ENCODE measurements at regions not wholly inside any gene's neighbourhood (a gene's known extent, or its start where the extent isn't known, plus 50 kb on each side); places are given as distances from the start of the nearest gene placed in this dataset.

GRCh38 chr5:60370508-60370907 lies 329.5 kb downstream of the DEPDC1B start:
- Histone ChIP-seq H3K9ac (ENCODE audit: low read depth in 1 of 2, low read length in 2 of 2) (no peak overlapping the region), H3K27ac (ENCODE audit: low read depth in 2 of 2, low read length in 2 of 2) (no peak overlapping the region), H3K4me3 (ENCODE audit: low read length in 2 of 2) (no peak overlapping the region), H3K9me3 (ENCODE audit: control insufficient read depth in 2 of 2, low read length in 2 of 2) (no peaks in the 10 kb centered on the region), H3K27me3 (ENCODE audit: control insufficient read depth in 2 of 2, insufficient read depth in 2 of 2, low read length in 2 of 2) (no peaks in the 10 kb centered on the region), H3K4me1 (ENCODE audit: control insufficient read depth in 2 of 2, insufficient read depth in 2 of 2, low read length in 2 of 2) (no peaks in the 10 kb centered on the region), H3K36me3 (ENCODE audit: control insufficient read depth in 2 of 2, insufficient read depth in 2 of 2, low read length in 2 of 2) (no peaks in the 10 kb centered on the region)

DNA sequence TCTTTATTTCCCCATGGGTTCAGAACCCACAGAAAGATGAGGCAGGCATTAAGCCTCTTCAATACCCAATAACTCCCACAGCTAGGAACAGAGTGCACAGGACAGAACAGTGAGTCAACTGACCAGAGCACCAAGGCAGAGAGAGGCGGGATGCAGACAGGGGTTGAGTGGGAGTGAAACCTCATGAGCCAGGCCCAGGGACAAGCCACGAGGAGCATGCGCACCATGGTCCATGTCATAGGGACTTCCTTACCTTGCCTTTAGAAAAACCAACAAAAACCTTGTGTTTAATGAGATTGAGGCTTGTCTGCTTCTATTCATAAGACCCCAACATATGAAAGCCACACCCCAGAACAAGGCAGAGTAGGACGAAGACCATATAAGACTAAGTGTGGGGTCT lies 330.6 kb downstream of the DEPDC1B start:
- no peak overlapping the region for H3K4me3 ChIP-seq (ENCODE audit: low read length in 2 of 2)
- H3K9ac ChIP-seq (ENCODE audit: low read depth in 1 of 2, low read length in 2 of 2): no peak overlapping the region
- H3K4me1 ChIP-seq (ENCODE audit: control insufficient read depth in 2 of 2, insufficient read depth in 2 of 2, low read length in 2 of 2): no peaks in the 10 kb centered on the region
- no peak overlapping the region for H3K27ac ChIP-seq (ENCODE audit: low read depth in 2 of 2, low read length in 2 of 2)
- H3K36me3 ChIP-seq (ENCODE audit: control insufficient read depth in 2 of 2, insufficient read depth in 2 of 2, low read length in 2 of 2): no peaks in the 10 kb centered on the region
- H3K9me3 ChIP-seq (ENCODE audit: control insufficient read depth in 2 of 2, low read length in 2 of 2): no peaks in the 10 kb centered on the region
- no peaks in the 10 kb centered on the region for H3K27me3 ChIP-seq (ENCODE audit: control insufficient read depth in 2 of 2, insufficient read depth in 2 of 2, low read length in 2 of 2)

DNA sequence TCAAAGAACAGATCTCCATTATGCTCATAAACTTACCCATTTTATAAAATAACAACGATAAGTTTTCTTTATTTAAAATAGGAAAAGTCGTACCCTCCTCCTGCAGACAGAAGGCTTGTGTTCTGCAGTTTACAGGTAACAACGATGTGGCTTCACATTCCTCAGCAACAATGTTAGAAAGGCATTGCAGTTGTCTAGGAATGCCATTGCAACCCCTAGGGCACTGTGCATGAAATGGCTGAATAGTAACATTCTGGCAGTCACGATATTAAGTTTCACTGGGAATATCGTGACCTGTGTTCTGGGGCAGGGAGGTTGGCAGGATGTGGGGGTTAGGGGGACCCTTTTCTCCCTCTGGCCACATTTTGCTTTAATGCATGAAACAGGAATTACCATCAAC lies 331.9 kb downstream of the DEPDC1B start:
- H3K36me3 ChIP-seq (ENCODE audit: control insufficient read depth in 2 of 2, insufficient read depth in 2 of 2, low read length in 2 of 2): no peaks in the 10 kb centered on the region
- H3K9ac ChIP-seq (ENCODE audit: low read depth in 1 of 2, low read length in 2 of 2): no peak overlapping the region
- H3K27ac ChIP-seq (ENCODE audit: low read depth in 2 of 2, low read length in 2 of 2): no peak overlapping the region
- no peaks in the 10 kb centered on the region for H3K9me3 ChIP-seq (ENCODE audit: control insufficient read depth in 2 of 2, low read length in 2 of 2)
- no peak overlapping the region for H3K4me3 ChIP-seq (ENCODE audit: low read length in 2 of 2)
- no peaks in the 10 kb centered on the region for H3K4me1 ChIP-seq (ENCODE audit: control insufficient read depth in 2 of 2, insufficient read depth in 2 of 2, low read length in 2 of 2)
- no peaks in the 10 kb centered on the region for H3K27me3 ChIP-seq (ENCODE audit: control insufficient read depth in 2 of 2, insufficient read depth in 2 of 2, low read length in 2 of 2)

GRCh38 chr5:60366489-60366888 lies 333.5 kb downstream of the DEPDC1B start:
- no peak overlapping the region for H3K27ac ChIP-seq (ENCODE audit: low read depth in 2 of 2, low read length in 2 of 2)
- H3K4me3 ChIP-seq (ENCODE audit: low read length in 2 of 2): no peak overlapping the region
- H3K27me3 ChIP-seq (ENCODE audit: control insufficient read depth in 2 of 2, insufficient read depth in 2 of 2, low read length in 2 of 2): no peaks in the 10 kb centered on the region
- H3K4me1 ChIP-seq (ENCODE audit: control insufficient read depth in 2 of 2, insufficient read depth in 2 of 2, low read length in 2 of 2): no peaks in the 10 kb centered on the region
- no peaks in the 10 kb centered on the region for H3K36me3 ChIP-seq (ENCODE audit: control insufficient read depth in 2 of 2, insufficient read depth in 2 of 2, low read length in 2 of 2)
- H3K9ac ChIP-seq (ENCODE audit: low read depth in 1 of 2, low read length in 2 of 2): no peak overlapping the region
- H3K9me3 ChIP-seq (ENCODE audit: control insufficient read depth in 2 of 2, low read length in 2 of 2): no peaks in the 10 kb centered on the region

- H3K4me1 ChIP-seq (ENCODE audit: control insufficient read depth in 2 of 2, insufficient read depth in 2 of 2, low read length in 2 of 2): no peaks in the 10 kb centered on the region
- no peak overlapping the region for H3K9ac ChIP-seq (ENCODE audit: low read depth in 1 of 2, low read length in 2 of 2)
- H3K4me3 ChIP-seq (ENCODE audit: low read length in 2 of 2): no peak overlapping the region
- H3K27ac ChIP-seq (ENCODE audit: low read depth in 2 of 2, low read length in 2 of 2): no peak overlapping the region
- no peaks in the 10 kb centered on the region for H3K27me3 ChIP-seq (ENCODE audit: control insufficient read depth in 2 of 2, insufficient read depth in 2 of 2, low read length in 2 of 2)
- H3K36me3 ChIP-seq (ENCODE audit: control insufficient read depth in 2 of 2, insufficient read depth in 2 of 2, low read length in 2 of 2): no peaks in the 10 kb centered on the region
- no peaks in the 10 kb centered on the region for H3K9me3 ChIP-seq (ENCODE audit: control insufficient read depth in 2 of 2, low read length in 2 of 2)
Observed at GRCh38 chr5:60365001-60365400, 335.0 kb downstream of the DEPDC1B start.

DNA sequence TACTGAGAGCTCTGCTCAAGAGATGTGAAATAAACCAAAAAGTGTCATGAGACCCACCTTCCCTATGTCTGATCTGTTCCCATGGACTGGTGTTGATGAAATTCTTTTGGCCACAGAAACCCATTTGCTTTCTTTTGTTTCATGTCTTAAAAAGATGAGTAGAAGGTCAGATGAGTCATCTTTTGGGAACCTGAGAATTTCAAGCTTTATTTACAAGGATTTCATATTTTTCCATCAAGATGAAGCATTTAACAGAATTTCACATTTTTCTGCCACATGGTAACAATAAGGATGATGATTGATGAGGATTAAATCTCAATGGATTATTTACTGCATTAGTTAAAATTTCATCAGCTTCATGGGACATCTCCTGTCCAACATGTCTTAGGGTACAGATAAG lies 337.8 kb downstream of the DEPDC1B start:
- Histone ChIP-seq H3K4me1 (ENCODE audit: control insufficient read depth in 2 of 2, insufficient read depth in 2 of 2, low read length in 2 of 2) (no peaks in the 10 kb centered on the region), H3K9me3 (ENCODE audit: control insufficient read depth in 2 of 2, low read length in 2 of 2) (no peaks in the 10 kb centered on the region), H3K4me3 (ENCODE audit: low read length in 2 of 2) (no peak overlapping the region), H3K27ac (ENCODE audit: low read depth in 2 of 2, low read length in 2 of 2) (no peak overlapping the region), H3K36me3 (ENCODE audit: control insufficient read depth in 2 of 2, insufficient read depth in 2 of 2, low read length in 2 of 2) (no peaks in the 10 kb centered on the region), H3K9ac (ENCODE audit: low read depth in 1 of 2, low read length in 2 of 2) (no peak overlapping the region), H3K27me3 (ENCODE audit: control insufficient read depth in 2 of 2, insufficient read depth in 2 of 2, low read length in 2 of 2) (no peaks in the 10 kb centered on the region)

GRCh38 chr5:60360355-60360754 lies 339.6 kb downstream of the DEPDC1B start:
- H3K4me1 ChIP-seq (ENCODE audit: control insufficient read depth in 2 of 2, insufficient read depth in 2 of 2, low read length in 2 of 2): no peaks in the 10 kb centered on the region
- H3K9me3 ChIP-seq (ENCODE audit: control insufficient read depth in 2 of 2, low read length in 2 of 2): no peaks in the 10 kb centered on the region
- no peaks in the 10 kb centered on the region for H3K36me3 ChIP-seq (ENCODE audit: control insufficient read depth in 2 of 2, insufficient read depth in 2 of 2, low read length in 2 of 2)
- H3K27me3 ChIP-seq (ENCODE audit: control insufficient read depth in 2 of 2, insufficient read depth in 2 of 2, low read length in 2 of 2): no peaks in the 10 kb centered on the region
- H3K4me3 ChIP-seq (ENCODE audit: low read length in 2 of 2): no peak overlapping the region
- no peak overlapping the region for H3K9ac ChIP-seq (ENCODE audit: low read depth in 1 of 2, low read length in 2 of 2)
- no peak overlapping the region for H3K27ac ChIP-seq (ENCODE audit: low read depth in 2 of 2, low read length in 2 of 2)

DNA sequence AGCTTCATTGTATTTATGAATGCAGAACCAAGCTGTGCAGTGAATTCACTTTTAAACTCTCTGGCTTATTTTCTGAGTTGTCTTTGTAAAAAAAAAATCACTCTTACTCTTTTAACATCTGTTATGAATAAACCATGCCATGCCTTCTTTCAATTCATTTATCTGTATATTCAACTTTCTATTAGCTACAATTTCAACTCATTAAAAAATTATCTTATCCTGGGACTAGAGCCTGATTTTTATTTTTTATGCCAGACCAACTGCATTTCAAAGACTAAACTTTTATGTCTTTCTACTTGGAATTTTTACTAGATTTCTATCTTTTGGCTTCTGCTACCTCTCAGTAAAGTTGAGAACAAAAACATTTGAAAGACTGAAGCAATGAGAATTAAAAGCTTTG lies 342.7 kb downstream of the DEPDC1B start:
- H3K4me1 ChIP-seq (ENCODE audit: control insufficient read depth in 2 of 2, insufficient read depth in 2 of 2, low read length in 2 of 2): no peaks in the 10 kb centered on the region
- H3K9me3 ChIP-seq (ENCODE audit: control insufficient read depth in 2 of 2, low read length in 2 of 2): no peaks in the 10 kb centered on the region
- no peaks in the 10 kb centered on the region for H3K36me3 ChIP-seq (ENCODE audit: control insufficient read depth in 2 of 2, insufficient read depth in 2 of 2, low read length in 2 of 2)
- no peak overlapping the region for H3K9ac ChIP-seq (ENCODE audit: low read depth in 1 of 2, low read length in 2 of 2)
- H3K27ac ChIP-seq (ENCODE audit: low read depth in 2 of 2, low read length in 2 of 2): no peak overlapping the region
- H3K27me3 ChIP-seq (ENCODE audit: control insufficient read depth in 2 of 2, insufficient read depth in 2 of 2, low read length in 2 of 2): no peaks in the 10 kb centered on the region
- H3K4me3 ChIP-seq (ENCODE audit: low read length in 2 of 2): no peak overlapping the region

GRCh38 chr5:60356745-60357144 lies 343.2 kb downstream of the DEPDC1B start:
- H3K36me3 ChIP-seq (ENCODE audit: control insufficient read depth in 2 of 2, insufficient read depth in 2 of 2, low read length in 2 of 2): no peaks in the 10 kb centered on the region
- no peaks in the 10 kb centered on the region for H3K27me3 ChIP-seq (ENCODE audit: control insufficient read depth in 2 of 2, insufficient read depth in 2 of 2, low read length in 2 of 2)
- H3K9me3 ChIP-seq (ENCODE audit: control insufficient read depth in 2 of 2, low read length in 2 of 2): no peaks in the 10 kb centered on the region
- no peak overlapping the region for H3K9ac ChIP-seq (ENCODE audit: low read depth in 1 of 2, low read length in 2 of 2)
- H3K4me3 ChIP-seq (ENCODE audit: low read length in 2 of 2): no peak overlapping the region
- no peaks in the 10 kb centered on the region for H3K4me1 ChIP-seq (ENCODE audit: control insufficient read depth in 2 of 2, insufficient read depth in 2 of 2, low read length in 2 of 2)
- no peak overlapping the region for H3K27ac ChIP-seq (ENCODE audit: low read depth in 2 of 2, low read length in 2 of 2)

DNA sequence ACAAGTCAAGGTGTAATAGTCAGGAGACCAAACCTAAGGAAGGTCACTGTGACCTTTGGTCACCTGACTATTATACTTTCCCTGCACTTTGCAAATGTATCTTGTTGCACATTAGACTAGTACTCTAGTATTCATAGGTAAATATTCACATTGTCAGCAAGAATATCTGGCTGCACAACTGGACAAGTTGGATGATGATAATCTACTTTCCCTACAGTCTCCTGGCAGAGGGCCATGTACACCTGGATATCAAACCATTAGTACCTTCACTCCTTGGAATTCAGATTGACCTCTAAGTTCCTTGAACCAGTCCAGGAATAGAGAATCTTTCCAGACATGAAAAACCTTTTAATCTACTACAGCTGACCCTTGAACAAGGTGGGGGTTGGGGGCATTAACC lies 344.8 kb downstream of the DEPDC1B start:
- Histone ChIP-seq H3K9ac (ENCODE audit: low read depth in 1 of 2, low read length in 2 of 2) (no peak overlapping the region), H3K9me3 (ENCODE audit: control insufficient read depth in 2 of 2, low read length in 2 of 2) (no peaks in the 10 kb centered on the region), H3K27ac (ENCODE audit: low read depth in 2 of 2, low read length in 2 of 2) (no peak overlapping the region), H3K36me3 (ENCODE audit: control insufficient read depth in 2 of 2, insufficient read depth in 2 of 2, low read length in 2 of 2) (no peaks in the 10 kb centered on the region), H3K27me3 (ENCODE audit: control insufficient read depth in 2 of 2, insufficient read depth in 2 of 2, low read length in 2 of 2) (no peaks in the 10 kb centered on the region), H3K4me3 (ENCODE audit: low read length in 2 of 2) (no peak overlapping the region), H3K4me1 (ENCODE audit: control insufficient read depth in 2 of 2, insufficient read depth in 2 of 2, low read length in 2 of 2) (no peaks in the 10 kb centered on the region)

DNA sequence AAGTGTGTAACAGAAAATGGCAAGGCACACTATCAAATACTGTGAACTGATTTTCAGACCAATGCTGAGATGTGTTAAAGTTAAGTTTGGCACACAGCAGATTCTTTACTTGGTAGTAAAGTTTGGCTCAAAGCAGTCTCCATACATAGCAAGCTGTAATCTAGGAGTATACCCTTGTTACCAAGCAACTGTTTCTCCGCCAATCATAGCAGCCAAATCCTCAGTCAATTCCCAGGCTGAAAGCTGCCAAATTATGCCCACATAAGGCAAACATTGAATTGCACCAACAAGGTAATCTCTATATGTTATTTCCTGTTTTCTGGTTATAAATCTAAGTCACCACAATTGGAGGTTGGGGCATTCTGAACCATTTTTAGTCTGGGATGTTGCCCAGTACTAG lies 345.7 kb downstream of the DEPDC1B start:
- Histone ChIP-seq H3K4me1 (ENCODE audit: control insufficient read depth in 2 of 2, insufficient read depth in 2 of 2, low read length in 2 of 2) (no peaks in the 10 kb centered on the region), H3K27me3 (ENCODE audit: control insufficient read depth in 2 of 2, insufficient read depth in 2 of 2, low read length in 2 of 2) (no peaks in the 10 kb centered on the region), H3K9ac (ENCODE audit: low read depth in 1 of 2, low read length in 2 of 2) (no peak overlapping the region), H3K4me3 (ENCODE audit: low read length in 2 of 2) (no peak overlapping the region), H3K27ac (ENCODE audit: low read depth in 2 of 2, low read length in 2 of 2) (no peak overlapping the region), H3K36me3 (ENCODE audit: control insufficient read depth in 2 of 2, insufficient read depth in 2 of 2, low read length in 2 of 2) (no peaks in the 10 kb centered on the region), H3K9me3 (ENCODE audit: control insufficient read depth in 2 of 2, low read length in 2 of 2) (no peaks in the 10 kb centered on the region)
